ENCODE measurements at regions not wholly inside any gene's neighbourhood (a gene's known extent, or its start where the extent isn't known, plus 50 kb on each side); places are given as distances from the start of the nearest gene placed in this dataset.

- Histone ChIP-seq H3K9me3 (no peaks in the 10 kb centered on the region), H3K4me3 (no peak overlapping the region), H3K36me3 (no peaks in the 10 kb centered on the region), H3K4me1 (no peaks in the 10 kb centered on the region), H3K27me3 (replicated peaks in 1 of 7) (no peaks in the 10 kb centered on the region), H3K27ac (no peak overlapping the region)
- intact Hi-C loops (cut with DNase I; ENCODE audit: low total_unique reads): no loop called here
- 76 to 90% (median 82%) methylated on average over 4 of the region's 4 CpGs for WGBS, 5 donors
- TF ChIP-seq, protein P1, sequence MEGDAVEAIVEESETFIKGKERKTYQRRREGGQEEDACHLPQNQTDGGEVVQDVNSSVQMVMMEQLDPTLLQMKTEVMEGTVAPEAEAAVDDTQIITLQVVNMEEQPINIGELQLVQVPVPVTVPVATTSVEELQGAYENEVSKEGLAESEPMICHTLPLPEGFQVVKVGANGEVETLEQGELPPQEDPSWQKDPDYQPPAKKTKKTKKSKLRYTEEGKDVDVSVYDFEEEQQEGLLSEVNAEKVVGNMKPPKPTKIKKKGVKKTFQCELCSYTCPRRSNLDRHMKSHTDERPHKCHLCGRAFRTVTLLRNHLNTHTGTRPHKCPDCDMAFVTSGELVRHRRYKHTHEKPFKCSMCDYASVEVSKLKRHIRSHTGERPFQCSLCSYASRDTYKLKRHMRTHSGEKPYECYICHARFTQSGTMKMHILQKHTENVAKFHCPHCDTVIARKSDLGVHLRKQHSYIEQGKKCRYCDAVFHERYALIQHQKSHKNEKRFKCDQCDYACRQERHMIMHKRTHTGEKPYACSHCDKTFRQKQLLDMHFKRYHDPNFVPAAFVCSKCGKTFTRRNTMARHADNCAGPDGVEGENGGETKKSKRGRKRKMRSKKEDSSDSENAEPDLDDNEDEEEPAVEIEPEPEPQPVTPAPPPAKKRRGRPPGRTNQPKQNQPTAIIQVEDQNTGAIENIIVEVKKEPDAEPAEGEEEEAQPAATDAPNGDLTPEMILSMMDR (IDR thresholded peaks at IDR 0.05 in 8 of 11, conservative IDR thresholded peaks at IDR 0.05 in 3 of 11): no peak
- TF ChIP-seq POLR2AphosphoS5 (IDR thresholded peaks at IDR 0.05) (no peak), POLR2A (IDR thresholded peaks at IDR 0.05) (no peak)
- DNase-seq: no peak
These were observed 65.8 kb upstream of the CELF4 start for GRCh38 chr18:37631422-37631821.

GRCh38 chr18:37630334-37630733, 64.7 kb upstream of the CELF4 start:
- Histone ChIP-seq H3K27ac (no peak overlapping the region), H3K27me3 (replicated peaks in 1 of 7) (no peaks in the 10 kb centered on the region), H3K4me3 (no peak overlapping the region), H3K36me3 (no peaks in the 10 kb centered on the region), H3K9me3 (no peaks in the 10 kb centered on the region), H3K4me1 (no peaks in the 10 kb centered on the region)
- no peak for DNase-seq
- TF ChIP-seq, protein P1 (IDR thresholded peaks at IDR 0.05 in 8 of 11, conservative IDR thresholded peaks at IDR 0.05 in 3 of 11): no peak
- TF ChIP-seq POLR2AphosphoS5 (IDR thresholded peaks at IDR 0.05) (no peak), POLR2A (IDR thresholded peaks at IDR 0.05) (no peak)
- WGBS, 5 donors: 84 to 94% (median 93%) methylated on average over 2 of the region's 2 CpGs
- intact Hi-C loops (cut with DNase I; ENCODE audit: low total_unique reads): no loop called here

- Histone ChIP-seq H3K4me1 (no peaks in the 10 kb centered on the region), H3K9me3 (no peaks in the 10 kb centered on the region), H3K27me3 (replicated peaks in 1 of 7) (no peaks in the 10 kb centered on the region), H3K36me3 (no peaks in the 10 kb centered on the region), H3K4me3 (no peak overlapping the region), H3K27ac (no peak overlapping the region)
- no peak for TF ChIP-seq POLR2A (IDR thresholded peaks at IDR 0.05)
- TF ChIP-seq, protein P1 (IDR thresholded peaks at IDR 0.05 in 8 of 11, conservative IDR thresholded peaks at IDR 0.05 in 3 of 11): no peak
- DNase-seq: no peak
- 68 to 86% (median 78%) methylated on average over 3 of the region's 3 CpGs for WGBS, 5 donors
- intact Hi-C loops (cut with DNase I; ENCODE audit: low total_unique reads): no loop called here
These were observed 63.0 kb upstream of the CELF4 start for GRCh38 chr18:37628470-37629220.

DNA sequence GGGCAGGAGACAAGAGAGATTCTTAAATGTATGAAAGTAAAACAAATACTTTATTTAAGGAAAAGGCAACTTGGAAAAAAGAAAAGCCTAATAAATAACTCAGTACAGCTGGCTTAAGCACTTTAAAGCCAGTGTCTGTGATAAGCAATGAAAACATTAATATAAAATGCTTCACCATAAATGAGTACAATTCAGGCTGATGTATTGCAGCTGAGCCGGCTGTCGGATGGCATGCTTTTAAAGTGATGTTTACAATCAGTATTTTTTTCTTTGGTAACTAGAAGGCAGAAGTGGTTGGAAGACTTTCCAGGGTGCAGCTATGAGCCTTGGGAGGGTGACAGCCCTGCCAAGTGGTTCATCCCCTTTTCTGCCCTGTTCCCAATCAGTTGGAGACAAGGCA, 58.7 kb upstream of the CELF4 start:
- 76 to 87% (median 81%) methylated on average over 2 of the region's 2 CpGs for WGBS, 5 donors
- H3K27me3 ChIP-seq (replicated peaks in 1 of 7): no peaks in the 10 kb centered on the region
- H3K36me3 ChIP-seq: no peaks in the 10 kb centered on the region
- TF ChIP-seq, protein P1 (IDR thresholded peaks at IDR 0.05 in 8 of 11, conservative IDR thresholded peaks at IDR 0.05 in 3 of 11): no peak
- TF ChIP-seq POLR2AphosphoS5 (IDR thresholded peaks at IDR 0.05) (peak in 1 of 3 donors; percentile 55), POLR2A (IDR thresholded peaks at IDR 0.05) (no peak)
- intact Hi-C loops (cut with DNase I; ENCODE audit: low total_unique reads): no loop called here
- H3K9me3 ChIP-seq: no peaks in the 10 kb centered on the region
- no peak for DNase-seq
- no peak overlapping the region for H3K4me3 ChIP-seq
- peak overlapping the region in 1 of 8 donors; percentile 43 for H3K27ac ChIP-seq
- no peaks in the 10 kb centered on the region for H3K4me1 ChIP-seq
